DND-41 (cell line): ENCODE measurements at regions not wholly inside any gene's neighbourhood (a gene's known extent, or its start where the extent isn't known, plus 50 kb on each side); places are given as distances from the start of the nearest gene placed in this dataset.

ENCODE experiments used
- ATAC-seq: fragments of 200-7000 bp; cut with Tn5 transposase; 3 replicates; pipeline ENCODE4 v1.9.1; 2021; ENCODE audit warnings: low read depth; ENCODE audit not compliant: insufficient read depth
- DNase-seq: peaks from one replicate; pipeline ENCODE4 v3.0.0-alpha.2; 2020
- H2AFZ ChIP-seq: 2 replicates; pipeline ENCODE4 v1.6.0; 2012; ENCODE audit warnings: low read depth, low read length
- H3K27ac ChIP-seq: 2 replicates; pipeline ENCODE4 v1.5.1; 2012; ENCODE audit warnings: low read length, inconsistent platforms
- H3K27me3 ChIP-seq: fragments of 200-600 bp; sonication (generic); 2 replicates; pipeline ENCODE4 v1.6.0; 2012; ENCODE audit warnings: low read length, mild to moderate bottlenecking, inconsistent platforms; ENCODE audit not compliant: insufficient read depth, poor library complexity
- H3K36me3 ChIP-seq: 2 replicates; pipeline ENCODE4 v1.5.1; 2012; ENCODE audit warnings: low read length, inconsistent platforms; ENCODE audit not compliant: insufficient read depth
- H3K4me1 ChIP-seq: 2 replicates; pipeline ENCODE4 v1.5.1; 2012; ENCODE audit warnings: mild to moderate bottlenecking, low read length; ENCODE audit not compliant: insufficient read depth
- H3K4me2 ChIP-seq: 2 replicates; pipeline ENCODE4 v1.6.0; 2012; ENCODE audit warnings: mild to moderate bottlenecking, moderate library complexity, low read length, inconsistent platforms; ENCODE audit not compliant: insufficient read depth
- H3K4me3 ChIP-seq, 2 experiments: fragments of 200-600 bp in 1 of 2; shearing (Covaris generic) in 1 of 2; 2 replicates each; pipeline ENCODE4 v1.5.1; 2012 to 2016; ENCODE audit warnings: inconsistent platforms in 2 of 2, low read length in 2 of 2, mild to moderate bottlenecking in 2 of 2, low read depth in 1 of 2, moderate library complexity in 1 of 2
- H3K79me2 ChIP-seq: 2 replicates; pipeline ENCODE4 v1.6.0; 2012; ENCODE audit warnings: low read length, inconsistent platforms; ENCODE audit not compliant: insufficient read depth
- H3K9ac ChIP-seq: 2 replicates; pipeline ENCODE4 v1.6.0; 2012; ENCODE audit warnings: low read depth, mild to moderate bottlenecking, inconsistent platforms, low read length, moderate library complexity
- H3K9me3 ChIP-seq: 2 replicates; pipeline ENCODE4 v1.5.1; 2012; ENCODE audit warnings: low read length, moderate library complexity, mild to moderate bottlenecking, inconsistent platforms; ENCODE audit not compliant: insufficient read depth, severe bottlenecking
- H4K20me1 ChIP-seq: 2 replicates; pipeline ENCODE4 v1.6.0; 2012; ENCODE audit warnings: low read length; ENCODE audit not compliant: insufficient read depth
- EZH2 ChIP-seq: IDR thresholded peaks from 3 replicates; pipeline ENCODE4 v1.6.1; 2012; ENCODE audit warnings: borderline replicate concordance, low read depth, mild to moderate bottlenecking, moderate library complexity, low read length, inconsistent platforms; ENCODE audit not compliant: severe bottlenecking
- TF ChIP-seq, protein P1 (sequence below): IDR thresholded peaks from 2 replicates; pipeline ENCODE4 v1.5.1; 2012; ENCODE audit warnings: borderline replicate concordance, low read length, moderate library complexity, mild to moderate bottlenecking; ENCODE audit not compliant: poor library complexity, severe bottlenecking; ENCODE audit errors: extremely low read depth

DNA sequence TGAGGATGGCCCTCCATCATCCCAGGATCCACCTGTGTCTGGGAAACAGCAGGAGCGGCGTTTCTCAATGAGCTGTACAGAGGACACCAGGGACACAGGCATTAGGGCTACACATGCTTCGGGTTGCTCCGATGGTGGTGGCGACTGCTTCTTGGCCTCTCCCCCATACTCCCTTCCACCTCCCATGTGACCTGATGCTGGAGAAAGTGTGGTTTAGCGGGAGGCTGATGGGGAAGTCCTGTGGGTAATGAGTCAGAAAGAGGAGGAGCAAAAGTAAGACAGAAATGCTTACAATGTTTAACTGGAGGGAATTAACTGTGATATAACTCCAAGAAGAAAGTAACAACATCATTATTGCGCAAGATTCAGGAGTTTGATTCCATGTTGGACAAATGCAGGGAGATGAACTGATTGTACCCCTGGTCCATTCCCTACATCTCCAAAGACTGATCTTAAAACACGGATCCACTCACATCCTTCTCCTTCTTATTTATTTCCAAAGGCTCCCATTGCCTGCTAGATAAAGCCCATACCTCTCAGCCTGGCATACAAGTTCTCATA lies 186.6 kb downstream of the NRP2 start:
- TF ChIP-seq, protein P1, sequence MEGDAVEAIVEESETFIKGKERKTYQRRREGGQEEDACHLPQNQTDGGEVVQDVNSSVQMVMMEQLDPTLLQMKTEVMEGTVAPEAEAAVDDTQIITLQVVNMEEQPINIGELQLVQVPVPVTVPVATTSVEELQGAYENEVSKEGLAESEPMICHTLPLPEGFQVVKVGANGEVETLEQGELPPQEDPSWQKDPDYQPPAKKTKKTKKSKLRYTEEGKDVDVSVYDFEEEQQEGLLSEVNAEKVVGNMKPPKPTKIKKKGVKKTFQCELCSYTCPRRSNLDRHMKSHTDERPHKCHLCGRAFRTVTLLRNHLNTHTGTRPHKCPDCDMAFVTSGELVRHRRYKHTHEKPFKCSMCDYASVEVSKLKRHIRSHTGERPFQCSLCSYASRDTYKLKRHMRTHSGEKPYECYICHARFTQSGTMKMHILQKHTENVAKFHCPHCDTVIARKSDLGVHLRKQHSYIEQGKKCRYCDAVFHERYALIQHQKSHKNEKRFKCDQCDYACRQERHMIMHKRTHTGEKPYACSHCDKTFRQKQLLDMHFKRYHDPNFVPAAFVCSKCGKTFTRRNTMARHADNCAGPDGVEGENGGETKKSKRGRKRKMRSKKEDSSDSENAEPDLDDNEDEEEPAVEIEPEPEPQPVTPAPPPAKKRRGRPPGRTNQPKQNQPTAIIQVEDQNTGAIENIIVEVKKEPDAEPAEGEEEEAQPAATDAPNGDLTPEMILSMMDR = no peak
- TF ChIP-seq EZH2 = no peak

GRCh38 chr2:205868053-205868452 lies 185.8 kb downstream of the NRP2 start:
- Histone ChIP-seq H3K79me2 (no peaks in the 10 kb centered on the region), H3K27ac (no peak overlapping the region), H3K9ac (no peak overlapping the region), H3K9me3 (no peaks in the 10 kb centered on the region), H3K4me2 (no peak overlapping the region), H3K27me3 (peaks cover 2% of the 10 kb centered on the region), H3K4me1 (no peaks in the 10 kb centered on the region), H4K20me1 (no peaks in the 10 kb centered on the region), H3K36me3 (no peaks in the 10 kb centered on the region), H3K4me3 (no peak overlapping the region), H2AFZ (no peak overlapping the region)
- TF ChIP-seq EZH2 = no peak
- TF ChIP-seq, protein P1 = no peak
- no peak for ATAC-seq
- DNase-seq = no peak

More for the DNA sequence above, 186.6 kb downstream of the NRP2 start:
- no peaks in the 10 kb centered on the region for H3K4me1 ChIP-seq
- no peak overlapping the region for H3K27ac ChIP-seq
- DNase-seq = peak; percentile 5
- H3K4me2 ChIP-seq = no peak overlapping the region
- H3K4me3 ChIP-seq = no peak overlapping the region
- H3K79me2 ChIP-seq = no peaks in the 10 kb centered on the region
- peak; percentile 58; the same call in 1 of the 3 replicates for ATAC-seq
- no peaks in the 10 kb centered on the region for H4K20me1 ChIP-seq
- no peak overlapping the region for H2AFZ ChIP-seq
- no peaks in the 10 kb centered on the region for H3K36me3 ChIP-seq
- no peaks in the 10 kb centered on the region for H3K9me3 ChIP-seq
- H3K9ac ChIP-seq = no peak overlapping the region
- H3K27me3 ChIP-seq = peaks cover 2% of the 10 kb centered on the region

GRCh38 chr2:205867371-205867770 lies 185.1 kb downstream of the NRP2 start:
- H3K79me2 ChIP-seq = no peaks in the 10 kb centered on the region
- H3K9me3 ChIP-seq = no peaks in the 10 kb centered on the region
- no peak overlapping the region for H3K4me3 ChIP-seq
- no peaks in the 10 kb centered on the region for H3K36me3 ChIP-seq
- no peak overlapping the region for H3K4me2 ChIP-seq
- no peak for TF ChIP-seq EZH2
- TF ChIP-seq, protein P1 = no peak
- H4K20me1 ChIP-seq = no peaks in the 10 kb centered on the region
- ATAC-seq (no peak), DNase-seq (no peak)
- H3K27me3 ChIP-seq = peaks cover 2% of the 10 kb centered on the region
- no peak overlapping the region for H3K9ac ChIP-seq
- no peak overlapping the region for H3K27ac ChIP-seq
- no peaks in the 10 kb centered on the region for H3K4me1 ChIP-seq
- H2AFZ ChIP-seq = no peak overlapping the region

DNA sequence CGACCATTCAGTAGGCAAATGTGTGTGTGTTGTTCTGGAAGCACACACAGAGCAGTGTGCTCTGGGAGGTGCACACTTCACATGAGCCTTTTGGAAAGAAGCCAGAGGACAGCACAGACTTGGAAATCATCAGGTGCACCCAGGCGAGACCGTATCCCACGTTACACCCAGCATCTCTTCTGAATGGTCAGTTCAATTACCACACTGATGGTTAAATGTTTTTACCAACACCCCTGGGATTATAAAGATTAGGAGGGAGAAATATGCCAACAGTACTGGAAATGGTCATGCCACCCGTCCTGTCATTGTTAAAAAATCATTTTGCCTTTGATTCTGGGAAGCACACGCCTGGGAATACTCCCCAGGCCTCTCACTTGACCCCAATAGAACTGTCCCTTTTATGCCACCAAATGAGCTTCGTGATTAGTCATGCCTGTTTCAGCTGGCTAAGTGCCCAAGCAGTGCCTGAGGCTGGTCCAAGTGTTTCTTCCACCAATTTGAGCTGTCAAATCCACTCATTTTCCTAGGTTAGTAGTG lies 183.7 kb downstream of the NRP2 start:
- H3K4me3 ChIP-seq = no peak overlapping the region
- H3K4me1 ChIP-seq = no peaks in the 10 kb centered on the region
- DNase-seq (no peak), ATAC-seq (no peak)
- TF ChIP-seq, protein P1 = no peak
- TF ChIP-seq EZH2 = no peak
- H3K9ac ChIP-seq = no peak overlapping the region
- no peak overlapping the region for H3K27ac ChIP-seq
- no peaks in the 10 kb centered on the region for H3K9me3 ChIP-seq
- no peaks in the 10 kb centered on the region for H3K79me2 ChIP-seq
- H2AFZ ChIP-seq = no peak overlapping the region
- H4K20me1 ChIP-seq = no peaks in the 10 kb centered on the region
- H3K36me3 ChIP-seq = no peaks in the 10 kb centered on the region
- H3K27me3 ChIP-seq = peaks cover 2% of the 10 kb centered on the region
- no peak overlapping the region for H3K4me2 ChIP-seq
